ENCODE measurements at regions not wholly inside any gene's neighbourhood (a gene's known extent, or its start where the extent isn't known, plus 50 kb on each side); places are given as distances from the start of the nearest gene placed in this dataset.

GRCh38 chr10:123404357-123404756 lies 250.2 kb downstream of the BUB3 start:
- DNase-seq (no peak), ATAC-seq (ENCODE audit: low FRiP score in 2 of 2) (no peak)
- Histone ChIP-seq H3K27me3 (no peaks in the 10 kb centered on the region), H3K4me1 (no peaks in the 10 kb centered on the region), H3K4me3 (no peak overlapping the region), H3K36me3 (no peaks in the 10 kb centered on the region), H3K9me3 (peaks cover 0 to 12% (median 0%) of the 10 kb centered on the region in 4 donors), H3K27ac (no peak overlapping the region)
- 90 to 96% methylated on average over 1 of the region's 1 CpG for WGBS, 2 donors
- TF ChIP-seq POLR2A (IDR thresholded peaks at IDR 0.05) = no peak

DNA sequence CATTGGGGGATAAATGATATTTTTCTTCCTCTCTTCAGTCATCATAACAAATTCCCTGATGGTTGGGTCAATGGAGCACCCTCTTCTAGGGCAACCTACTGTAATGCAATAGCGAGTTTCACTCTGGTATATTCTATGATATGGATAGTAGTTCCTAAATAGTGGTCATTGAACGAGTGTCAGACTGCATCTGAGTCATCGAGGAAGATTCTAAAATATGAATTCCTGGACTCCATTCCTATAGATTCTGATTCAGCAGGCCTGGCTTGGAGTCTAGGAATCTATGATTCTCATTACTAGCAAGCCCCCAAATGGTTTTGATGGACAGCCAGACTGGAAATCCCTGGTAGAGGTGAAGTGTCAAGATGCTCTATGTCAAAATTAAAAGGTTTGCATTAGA lies 254.5 kb downstream of the BUB3 start:
- ATAC-seq (ENCODE audit: low FRiP score in 2 of 2) = no peak
- peaks cover 0 to 12% (median 0%) of the 10 kb centered on the region in 4 donors for H3K9me3 ChIP-seq
- no peak for TF ChIP-seq POLR2A (IDR thresholded peaks at IDR 0.05)
- no peak for TF ChIP-seq EP300 (IDR thresholded peaks at IDR 0.05)
- TF ChIP-seq POLR2AphosphoS5 (IDR thresholded peaks at IDR 0.05) = no peak
- no peak for TF ChIP-seq CTCF (IDR thresholded peaks at IDR 0.05)
- H3K4me1 ChIP-seq = no peaks in the 10 kb centered on the region
- no peaks in the 10 kb centered on the region for H3K36me3 ChIP-seq
- 84 to 94% methylated on average over 3 of the region's 3 CpGs for WGBS, 2 donors
- no peak overlapping the region for H3K4me3 ChIP-seq
- no peak for DNase-seq
- no peak overlapping the region for H3K27ac ChIP-seq
- H3K27me3 ChIP-seq = no peaks in the 10 kb centered on the region

DNA sequence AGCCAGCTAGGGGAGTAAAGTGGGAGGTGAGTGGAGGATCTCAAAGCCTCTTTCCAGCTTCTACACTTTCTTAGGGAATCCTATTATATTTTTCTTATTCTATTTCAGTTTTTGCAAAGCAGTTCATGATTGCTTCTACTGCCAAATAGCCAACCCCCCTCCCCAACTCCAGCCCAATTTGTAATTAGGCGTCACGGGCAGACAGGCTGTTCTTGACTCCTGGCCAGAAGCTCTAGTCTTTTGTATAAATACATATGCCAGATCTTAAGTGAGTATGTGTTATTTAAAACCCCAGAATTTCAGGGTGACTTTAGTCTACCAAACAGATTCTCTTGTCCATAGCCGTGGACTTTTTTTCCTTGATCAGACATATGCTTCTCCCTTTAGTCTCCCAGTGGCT lies 255.2 kb downstream of the BUB3 start:
- 53 to 73% methylated on average over 3 of the region's 3 CpGs for WGBS, 2 donors

GRCh38 chr10:123409884-123410283 lies 255.7 kb downstream of the BUB3 start:
- 84 to 86% methylated on average over 6 of the region's 6 CpGs for WGBS, 2 donors
- Histone ChIP-seq H3K4me1 (no peaks in the 10 kb centered on the region), H3K27ac (no peak overlapping the region), H3K4me3 (no peak overlapping the region), H3K36me3 (no peaks in the 10 kb centered on the region), H3K27me3 (no peaks in the 10 kb centered on the region), H3K9me3 (peaks cover 0 to 5% (median 0%) of the 10 kb centered on the region in 4 donors)
- no peak for TF ChIP-seq EP300 (IDR thresholded peaks at IDR 0.05)
- TF ChIP-seq CTCF (IDR thresholded peaks at IDR 0.05) = no peak
- no peak for TF ChIP-seq POLR2A (IDR thresholded peaks at IDR 0.05)
- TF ChIP-seq POLR2AphosphoS5 (IDR thresholded peaks at IDR 0.05) = no peak
- no peak for DNase-seq
- no peak for ATAC-seq (ENCODE audit: low FRiP score in 2 of 2)

More for the DNA sequence above, 255.2 kb downstream of the BUB3 start:
- DNase-seq (no peak), ATAC-seq (ENCODE audit: low FRiP score in 2 of 2) (no peak)
- Histone ChIP-seq H3K4me1 (no peaks in the 10 kb centered on the region), H3K27ac (no peak overlapping the region), H3K36me3 (no peaks in the 10 kb centered on the region), H3K4me3 (no peak overlapping the region), H3K9me3 (peaks cover 0 to 9% (median 0%) of the 10 kb centered on the region in 4 donors), H3K27me3 (no peaks in the 10 kb centered on the region)
- TF ChIP-seq CTCF (IDR thresholded peaks at IDR 0.05) (no peak), POLR2AphosphoS5 (IDR thresholded peaks at IDR 0.05) (no peak)

DNA sequence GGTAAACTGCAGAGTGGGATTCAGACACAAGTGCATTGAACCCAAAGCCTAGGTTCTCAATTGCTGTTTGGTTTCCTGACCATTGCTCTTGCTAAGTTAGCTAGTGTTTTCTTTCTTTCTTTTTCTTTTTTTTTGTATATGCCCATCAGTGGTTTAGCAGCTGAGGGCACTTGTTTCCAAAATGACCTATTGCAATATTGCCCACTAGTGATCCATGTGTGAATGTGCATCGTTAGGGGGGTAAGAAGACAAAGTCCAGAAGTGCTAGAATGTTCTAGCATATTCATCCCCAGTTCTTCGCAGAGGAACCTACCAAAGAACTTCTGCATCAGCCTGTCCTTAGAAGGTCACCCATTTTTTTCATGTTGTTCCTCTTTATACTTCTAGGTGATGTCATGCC lies 252.8 kb upstream of the GPR26 start:
- H3K36me3 ChIP-seq = no peaks in the 10 kb centered on the region
- no peak overlapping the region for H3K4me3 ChIP-seq
- ATAC-seq (ENCODE audit: low FRiP score in 2 of 2) = no peak
- no peak for DNase-seq
- no peak overlapping the region for H3K27ac ChIP-seq
- H3K27me3 ChIP-seq = no peaks in the 10 kb centered on the region
- WGBS, 2 donors = 91 to 95% methylated on average over 2 of the region's 2 CpGs
- TF ChIP-seq EP300 (IDR thresholded peaks at IDR 0.05) (no peak), POLR2AphosphoS5 (IDR thresholded peaks at IDR 0.05) (no peak)
- no peaks in the 10 kb centered on the region for H3K9me3 ChIP-seq
- H3K4me1 ChIP-seq = no peaks in the 10 kb centered on the region

DNA sequence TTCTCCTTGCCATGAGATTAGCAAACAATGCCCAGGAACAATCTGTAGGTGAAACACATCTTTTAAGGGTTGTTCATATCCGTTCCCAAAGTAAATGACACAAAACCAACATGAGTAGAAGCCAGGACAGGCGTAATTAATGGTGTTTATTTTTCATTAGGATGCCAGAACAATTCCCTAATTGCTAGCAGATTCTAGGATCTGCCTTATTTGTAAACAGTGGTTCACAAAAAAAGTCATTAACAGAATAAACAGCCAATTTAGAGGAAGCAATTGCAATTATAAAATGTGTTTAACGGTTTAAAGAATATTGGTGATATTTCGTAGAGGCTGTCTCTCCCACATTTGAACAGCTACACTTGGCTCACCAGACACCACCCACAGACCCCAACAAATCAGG lies 250.6 kb upstream of the GPR26 start:
- no peaks in the 10 kb centered on the region for H3K9me3 ChIP-seq
- H3K27me3 ChIP-seq = no peaks in the 10 kb centered on the region
- H3K36me3 ChIP-seq = no peaks in the 10 kb centered on the region
- DNase-seq (no peak), ATAC-seq (ENCODE audit: low FRiP score in 2 of 2) (no peak)
- 57 to 76% methylated on average over 4 of the region's 4 CpGs for WGBS, 2 donors
- H3K4me1 ChIP-seq = no peaks in the 10 kb centered on the region
- no peak for TF ChIP-seq EP300 (IDR thresholded peaks at IDR 0.05)
- TF ChIP-seq CTCF (IDR thresholded peaks at IDR 0.05) = no peak
- no peak for TF ChIP-seq POLR2AphosphoS5 (IDR thresholded peaks at IDR 0.05)
- TF ChIP-seq POLR2A (IDR thresholded peaks at IDR 0.05) = no peak
- no peak overlapping the region for H3K4me3 ChIP-seq
- H3K27ac ChIP-seq = no peak overlapping the region
